Spinal cord (tissue), 9 donors: ENCODE measurements at regions not wholly inside any gene's neighbourhood (a gene's known extent, or its start where the extent isn't known, plus 50 kb on each side); places are given as distances from the start of the nearest gene placed in this dataset.

Experiments
- DNase-seq, 6 donors: peaks; one replicate each; pipeline versions ENCODE4 v3.0.0 to v3.0.0-alpha.2; 2013 to 2015; ENCODE audit warnings: low spot score in 6 of 6, low read depth in 4 of 6
- H3K27ac ChIP-seq: one replicate; pipeline ENCODE4 v1.5.1; 2013; ENCODE audit warnings: low read depth, low read length, control low read depth
- H3K27me3 ChIP-seq: one replicate; pipeline ENCODE4 v1.6.1; 2013; ENCODE audit warnings: low read length; ENCODE audit not compliant: control insufficient read depth, insufficient read depth
- H3K36me3 ChIP-seq: one replicate; pipeline ENCODE4 v1.6.1; 2013; ENCODE audit warnings: low read length; ENCODE audit not compliant: control insufficient read depth, insufficient read depth
- H3K4me1 ChIP-seq: one replicate; pipeline ENCODE4 v1.6.1; 2013; ENCODE audit warnings: low read length; ENCODE audit not compliant: control insufficient read depth, insufficient read depth
- H3K4me3 ChIP-seq: one replicate; pipeline ENCODE4 v1.5.1; 2013; ENCODE audit warnings: low read depth, low read length, control low read depth
- H3K9me3 ChIP-seq: one replicate; pipeline ENCODE4 v1.6.1; 2013; ENCODE audit warnings: low read length; ENCODE audit not compliant: control insufficient read depth, insufficient read depth
- WGBS: methylation state at CpG from one replicate; pipeline ENCODE4 v1.1.5; 2013; ENCODE audit warnings: missing lambda C conversion rate; ENCODE audit not compliant: insufficient coverage; 5-methylcytosine and 5-hydroxymethylcytosine counted together
- donor health status: healthy.

DNA sequence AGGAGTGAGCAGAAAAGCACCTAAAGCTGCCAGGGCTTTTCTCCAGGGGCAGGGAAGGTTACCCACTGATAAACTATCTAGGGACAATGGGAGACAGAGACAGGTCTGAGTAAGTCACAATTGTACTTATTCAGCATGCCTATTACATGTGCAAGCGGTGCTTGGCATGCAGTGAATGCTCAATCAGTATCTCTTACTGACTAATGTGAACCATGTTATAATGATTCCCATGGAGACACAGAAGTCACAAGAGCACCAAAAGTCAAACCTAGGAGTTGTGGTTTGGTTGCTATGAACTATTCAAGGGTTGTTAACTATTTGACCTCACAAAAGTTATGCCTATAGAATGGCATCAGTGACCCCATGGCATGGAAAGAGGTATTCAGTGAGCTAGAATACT, 50.0 kb upstream of the RASGRP1 start:
- Histone ChIP-seq H3K27ac (no peak overlapping the region), H3K4me3 (no peak overlapping the region), H3K36me3 (no peaks in the 10 kb centered on the region), H3K4me1 (no peaks in the 10 kb centered on the region), H3K9me3 (no peaks in the 10 kb centered on the region), H3K27me3 (no peaks in the 10 kb centered on the region)
- no peak for DNase-seq
- no CpG with 5 or more reads among the region's 1 CpG for WGBS

DNA sequence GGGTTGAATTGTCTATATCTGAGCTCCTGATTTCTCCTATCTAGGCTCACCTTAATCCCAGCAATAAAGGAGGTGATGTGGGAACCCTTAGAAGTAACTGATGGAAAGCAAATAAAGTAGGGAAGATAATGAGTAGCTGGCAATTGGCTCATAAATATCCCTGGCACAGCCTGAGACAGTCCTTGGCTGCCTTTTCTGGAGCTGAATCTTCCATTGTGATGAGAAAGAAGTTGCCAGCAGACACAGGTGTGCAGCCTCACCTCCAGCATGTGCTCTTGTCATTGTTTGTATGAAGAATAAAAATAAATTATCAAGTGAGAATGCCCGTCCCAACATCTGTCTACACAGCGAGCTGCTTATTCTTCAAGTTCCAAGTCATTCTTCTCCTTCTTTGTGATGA, 53.2 kb upstream of the RASGRP1 start:
- Histone ChIP-seq H3K36me3 (no peaks in the 10 kb centered on the region), H3K27me3 (no peaks in the 10 kb centered on the region), H3K4me3 (no peak overlapping the region), H3K9me3 (no peaks in the 10 kb centered on the region), H3K27ac (no peak overlapping the region), H3K4me1 (no peaks in the 10 kb centered on the region)
- DNase-seq = peak in 1 of 6 donors; percentile 8
- WGBS = no CpG with 5 or more reads among the region's 2 CpGs

- no peak for DNase-seq
- Histone ChIP-seq H3K36me3 (no peaks in the 10 kb centered on the region), H3K4me1 (no peaks in the 10 kb centered on the region), H3K27ac (no peak overlapping the region), H3K4me3 (no peak overlapping the region), H3K27me3 (no peaks in the 10 kb centered on the region), H3K9me3 (no peaks in the 10 kb centered on the region)
- WGBS = 90% methylated on average over 2 of the region's 4 CpGs
These were observed 53.8 kb upstream of the RASGRP1 start for GRCh38 chr15:38618242-38618955.

- H3K9me3 ChIP-seq = no peaks in the 10 kb centered on the region
- no peak overlapping the region for H3K4me3 ChIP-seq
- H3K27me3 ChIP-seq = no peaks in the 10 kb centered on the region
- DNase-seq = no peak
- no peaks in the 10 kb centered on the region for H3K36me3 ChIP-seq
- H3K27ac ChIP-seq = no peak overlapping the region
- H3K4me1 ChIP-seq = no peaks in the 10 kb centered on the region
- WGBS = 100% methylated on average over 1 of the region's 2 CpGs
These were observed 55.5 kb upstream of the RASGRP1 start for GRCh38 chr15:38620098-38620497.

GRCh38 chr15:38620851-38621594, 56.4 kb upstream of the RASGRP1 start:
- Histone ChIP-seq H3K27ac (no peak overlapping the region), H3K9me3 (no peaks in the 10 kb centered on the region), H3K4me3 (no peak overlapping the region), H3K27me3 (no peaks in the 10 kb centered on the region), H3K4me1 (no peaks in the 10 kb centered on the region), H3K36me3 (no peaks in the 10 kb centered on the region)
- WGBS = 100% methylated on average over 1 of the region's 3 CpGs
- peak in 1 of 6 donors; percentile 57 for DNase-seq

DNA sequence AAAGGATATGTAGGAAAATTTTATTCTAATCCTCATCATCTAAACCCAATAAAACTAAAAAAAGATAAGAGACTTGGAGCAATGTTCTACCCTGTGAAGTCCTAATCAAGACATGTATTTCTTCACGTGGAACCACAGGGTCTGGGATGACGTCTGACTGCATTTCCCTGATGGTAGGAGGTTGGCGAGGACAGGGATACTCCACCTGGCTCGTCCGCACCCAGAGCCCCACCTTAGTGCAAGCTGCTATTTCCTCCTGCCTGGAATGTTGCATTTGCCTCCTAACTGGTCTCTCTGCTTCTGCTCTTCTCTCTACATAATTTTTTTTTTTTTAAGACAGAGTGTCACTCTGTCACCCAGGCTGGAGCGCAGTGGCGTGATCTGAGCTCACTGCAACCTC, 57.7 kb upstream of the RASGRP1 start:
- WGBS = 96% methylated on average over 5 of the region's 7 CpGs
- no peaks in the 10 kb centered on the region for H3K9me3 ChIP-seq
- no peaks in the 10 kb centered on the region for H3K4me1 ChIP-seq
- H3K4me3 ChIP-seq = no peak overlapping the region
- H3K27me3 ChIP-seq = no peaks in the 10 kb centered on the region
- no peak for DNase-seq
- no peaks in the 10 kb centered on the region for H3K36me3 ChIP-seq
- no peak overlapping the region for H3K27ac ChIP-seq

GRCh38 chr15:38622908-38623307, 58.3 kb upstream of the RASGRP1 start:
- H3K4me3 ChIP-seq = no peak overlapping the region
- H3K27me3 ChIP-seq = no peaks in the 10 kb centered on the region
- no peak overlapping the region for H3K27ac ChIP-seq
- WGBS = 94% methylated on average over 4 of the region's 5 CpGs
- H3K36me3 ChIP-seq = no peaks in the 10 kb centered on the region
- H3K4me1 ChIP-seq = no peaks in the 10 kb centered on the region
- no peaks in the 10 kb centered on the region for H3K9me3 ChIP-seq
- DNase-seq = no peak

DNA sequence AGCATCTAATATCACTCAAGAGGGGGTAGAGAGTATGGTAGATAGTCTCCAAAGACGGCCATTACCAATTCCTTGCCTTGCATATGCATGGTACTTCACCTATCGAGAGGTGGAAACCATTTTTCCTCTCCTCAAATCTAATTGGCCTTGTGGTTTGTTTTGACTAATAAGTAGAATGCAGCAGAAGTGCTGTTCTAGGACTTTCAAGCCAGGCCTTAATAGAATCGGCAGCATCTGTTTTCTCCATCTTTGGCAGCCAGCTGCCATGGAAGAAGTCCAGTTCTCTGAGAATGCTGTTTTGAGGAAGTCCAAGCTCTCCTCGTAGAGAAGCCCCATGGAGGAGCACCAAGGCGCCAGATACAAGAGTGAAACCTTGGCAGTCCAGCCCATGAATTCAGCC, 59.1 kb upstream of the RASGRP1 start:
- DNase-seq = no peak
- Histone ChIP-seq H3K36me3 (no peaks in the 10 kb centered on the region), H3K4me1 (no peaks in the 10 kb centered on the region), H3K4me3 (no peak overlapping the region), H3K27ac (no peak overlapping the region), H3K9me3 (no peaks in the 10 kb centered on the region), H3K27me3 (no peaks in the 10 kb centered on the region)
- 35% methylated on average over 2 of the region's 5 CpGs for WGBS

DNA sequence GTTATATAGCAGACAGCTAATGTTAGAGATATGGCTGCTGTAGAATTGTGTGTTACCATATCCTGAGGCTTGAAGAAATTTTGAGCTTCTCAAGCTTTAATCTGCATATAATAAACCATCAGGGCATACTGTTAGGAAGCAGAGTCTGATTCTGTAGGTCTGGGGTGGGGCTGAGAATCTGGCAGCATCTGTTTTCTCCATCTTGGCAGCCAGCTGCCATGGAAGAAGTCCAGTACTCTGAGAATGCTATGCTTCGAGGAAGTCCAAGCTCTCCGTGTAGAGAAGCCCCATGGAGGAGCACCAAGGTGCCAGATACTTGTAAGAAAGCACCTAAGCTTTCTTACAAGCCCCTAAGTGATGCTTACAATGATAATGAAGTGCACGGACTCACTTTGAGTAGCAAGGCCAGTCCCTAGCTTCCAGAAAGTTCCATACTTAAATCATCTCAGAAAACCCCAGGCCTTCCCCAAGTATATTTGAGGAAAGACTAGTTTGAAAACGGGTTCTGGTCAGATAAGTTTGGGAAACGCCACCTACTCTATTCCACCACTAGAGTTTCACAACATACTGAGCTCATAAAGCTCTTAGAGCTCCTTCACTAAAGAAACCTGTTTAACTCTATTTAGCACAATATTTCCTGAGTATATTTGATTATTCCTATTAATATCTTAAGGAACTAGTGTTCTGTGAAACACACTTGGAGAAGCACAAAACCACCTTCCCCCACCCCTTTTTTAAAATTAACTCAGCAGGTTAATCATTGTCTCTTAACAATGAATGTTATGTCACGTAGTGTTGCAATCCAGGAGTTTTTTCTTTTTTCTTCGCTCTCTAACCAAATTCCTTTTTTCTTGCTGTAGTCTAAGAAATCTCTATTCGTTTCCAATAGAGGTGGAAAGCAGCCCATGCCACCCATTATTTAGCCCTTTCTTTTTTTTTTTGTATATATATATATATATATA, 59.9 kb upstream of the RASGRP1 start:
- no peak for DNase-seq
- H3K9me3 ChIP-seq = no peaks in the 10 kb centered on the region
- no peaks in the 10 kb centered on the region for H3K36me3 ChIP-seq
- no peak overlapping the region for H3K4me3 ChIP-seq
- no peaks in the 10 kb centered on the region for H3K27me3 ChIP-seq
- no peak overlapping the region for H3K27ac ChIP-seq
- no peaks in the 10 kb centered on the region for H3K4me1 ChIP-seq
- 86% methylated on average over 1 of the region's 8 CpGs for WGBS
